WTC11 (cell line): ENCODE measurements at regions not wholly inside any gene's neighbourhood (a gene's known extent, or its start where the extent isn't known, plus 50 kb on each side); places are given as distances from the start of the nearest gene placed in this dataset.

Experiments used
- CTCF ChIP-seq: fragments of 200-600 bp; IDR thresholded peaks from 2 replicates; pipeline ENCODE4 v1.8.0; 2022; ENCODE audit warnings: antibody characterized with exemption
- FOXP4 ChIP-seq: sonication (generic); formaldehyde crosslinking; IDR thresholded peaks from 2 replicates; pipeline ENCODE4 v1.8.0; 2022; ENCODE audit warnings: mild to moderate bottlenecking, missing genetic modification reagents
- MAX ChIP-seq: sonication (generic); formaldehyde crosslinking; IDR thresholded peaks from 2 replicates; pipeline ENCODE4 v1.8.0; 2022; ENCODE audit warnings: mild to moderate bottlenecking, missing genetic modification reagents
- PRDM15 ChIP-seq: sonication (generic); formaldehyde crosslinking; IDR thresholded peaks from 2 replicates; pipeline ENCODE4 v1.8.0; 2022; ENCODE audit warnings: missing genetic modification reagents

- TF ChIP-seq CTCF (no peak), FOXP4 (CRISPR knock-in tag) (no peak), MAX (CRISPR knock-in tag) (no peak), PRDM15 (CRISPR knock-in tag) (no peak)
Observed at GRCh38 chr14:30252151-30252550, 306.8 kb upstream of the G2E3 start.
